C4-2B (cell line): ENCODE measurements at regions not wholly inside any gene's neighbourhood (a gene's known extent, or its start where the extent isn't known, plus 50 kb on each side); places are given as distances from the start of the nearest gene placed in this dataset.

Experiments
- CTCF ChIP-seq: fragments of 450-650 bp; conservative IDR thresholded peaks from 2 replicates; pipeline ENCODE4 v1.5.1; 2017; ENCODE audit warnings: mild to moderate bottlenecking
- ZFX ChIP-seq: fragments of 450-650 bp; IDR thresholded peaks from 2 replicates; pipeline ENCODE4 v1.6.1; 2017

- TF ChIP-seq CTCF (no peak), ZFX (no peak)
Measured at GRCh38 chr21:38119793-38120192, 137.0 kb upstream of the KCNJ15 start.
